Embryonic facial prominence (tissue), 1 donor: ENCODE measurements at regions not wholly inside any gene's neighbourhood (a gene's known extent, or its start where the extent isn't known, plus 50 kb on each side); places are given as distances from the start of the nearest gene placed in this dataset.

Source experiments
- DNase-seq: peaks from one replicate; pipeline ENCODE4 v3.0.0-alpha.2; 2016; ENCODE audit errors: extremely low spot score

DNA sequence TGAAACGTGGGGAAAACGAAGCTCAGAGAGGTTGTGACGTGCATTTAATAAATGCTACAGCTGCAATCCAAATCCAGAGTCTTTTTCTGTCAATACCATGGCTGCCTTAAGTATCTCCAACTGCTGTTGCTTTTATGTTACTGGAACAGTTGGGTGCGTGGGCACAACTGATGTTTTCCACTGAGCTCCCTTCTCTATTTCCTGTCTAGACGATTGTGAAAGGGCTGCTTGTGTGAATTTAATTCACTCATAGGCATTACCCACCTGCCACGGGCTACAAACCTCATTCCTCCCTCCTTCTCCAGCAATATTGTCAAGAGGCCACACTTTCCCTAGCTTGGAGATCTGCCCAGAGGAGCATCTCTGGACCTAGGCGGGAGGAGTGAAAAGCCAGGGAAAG lies 526.0 kb downstream of the MID1IP1 start:
- DNase-seq, result no peak

DNA sequence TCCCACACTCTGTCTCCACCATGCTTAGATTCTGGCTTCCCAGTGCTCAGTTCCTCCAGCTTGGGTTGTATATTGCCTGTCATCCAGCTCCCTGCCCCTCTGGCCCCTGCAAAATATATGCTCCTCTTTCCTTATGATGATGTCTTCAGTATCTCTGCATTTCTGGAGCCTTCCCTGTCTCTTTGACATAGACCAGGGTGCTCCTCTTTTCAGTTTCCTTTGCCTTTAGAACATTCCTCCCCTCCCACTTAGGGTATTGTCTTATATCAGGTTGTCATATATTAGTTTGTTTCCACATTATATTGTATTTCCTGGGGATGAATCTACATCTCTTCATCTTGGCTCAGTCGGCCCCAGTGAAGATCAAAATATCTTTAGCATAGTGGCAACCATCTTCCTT lies 526.4 kb downstream of the MID1IP1 start:
- DNase-seq, result no peak

DNA sequence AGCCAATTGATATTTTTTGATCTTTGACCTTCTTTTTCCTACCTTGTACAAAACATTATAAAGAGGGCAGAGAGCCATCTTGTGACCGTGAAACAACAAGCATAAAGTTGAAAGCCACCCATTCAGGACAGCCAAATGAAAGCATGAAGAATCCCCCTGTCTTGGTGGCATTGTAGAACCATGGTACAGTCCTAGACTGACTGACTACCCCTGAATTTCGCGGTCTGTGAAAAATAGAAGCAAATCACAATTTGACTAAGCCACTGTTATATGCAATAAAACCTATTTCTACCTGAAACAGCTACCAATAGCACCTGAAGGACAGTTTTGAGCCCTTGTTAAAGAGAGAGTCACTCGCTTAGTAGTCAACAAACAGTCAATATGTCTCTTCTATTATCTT lies 527.4 kb downstream of the MID1IP1 start:
- no peak for DNase-seq

DNA sequence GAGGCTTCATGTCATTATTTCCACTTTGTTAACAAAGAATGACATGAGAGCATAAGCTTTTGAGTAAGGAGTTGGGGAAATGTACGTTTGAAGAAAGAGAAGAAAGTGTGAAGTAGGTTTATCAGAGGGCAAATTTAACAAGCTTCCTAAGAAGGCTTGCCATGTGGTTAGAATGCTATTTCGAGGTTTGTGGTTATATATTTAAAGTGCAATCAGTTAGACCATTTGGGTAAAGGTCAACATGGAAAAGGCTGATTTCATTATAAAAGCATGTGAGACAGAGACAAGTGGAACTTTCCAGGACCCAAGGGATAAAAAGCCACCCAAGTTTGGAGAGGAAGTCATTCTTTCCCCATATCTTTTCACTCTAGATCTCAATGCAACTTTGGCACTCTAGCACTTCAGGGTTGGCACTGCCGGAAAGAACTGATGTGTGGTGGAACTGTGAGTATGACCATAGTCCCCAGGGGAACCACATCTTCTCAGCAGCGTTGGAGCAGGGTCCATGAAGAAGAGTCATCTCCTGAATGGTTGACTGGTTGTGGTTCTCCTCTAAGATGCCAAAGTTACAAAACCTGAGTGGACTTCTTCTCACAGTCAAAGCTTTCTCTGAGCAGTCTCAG lies 529.9 kb downstream of the MID1IP1 start:
- DNase-seq, result no peak

DNA sequence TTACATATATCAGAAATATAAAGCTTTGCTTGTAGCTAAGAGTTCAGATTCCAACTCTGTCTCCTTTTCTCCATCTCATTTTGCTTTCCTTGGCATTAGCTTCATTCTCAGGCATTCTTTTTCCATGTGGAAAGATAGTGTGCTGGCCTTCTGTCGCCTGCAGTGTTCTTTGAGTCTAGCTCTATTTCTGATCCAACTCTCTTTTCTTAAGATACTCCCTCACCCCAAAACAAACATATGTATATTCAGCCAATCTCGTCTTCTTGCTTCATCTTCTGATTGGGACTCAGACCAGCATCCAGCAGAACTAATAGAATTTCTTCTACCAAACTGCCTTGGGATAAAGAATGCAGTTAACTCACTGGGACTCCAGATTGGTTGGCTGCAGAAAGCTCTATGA lies 532.2 kb downstream of the MID1IP1 start:
- no peak for DNase-seq

DNA sequence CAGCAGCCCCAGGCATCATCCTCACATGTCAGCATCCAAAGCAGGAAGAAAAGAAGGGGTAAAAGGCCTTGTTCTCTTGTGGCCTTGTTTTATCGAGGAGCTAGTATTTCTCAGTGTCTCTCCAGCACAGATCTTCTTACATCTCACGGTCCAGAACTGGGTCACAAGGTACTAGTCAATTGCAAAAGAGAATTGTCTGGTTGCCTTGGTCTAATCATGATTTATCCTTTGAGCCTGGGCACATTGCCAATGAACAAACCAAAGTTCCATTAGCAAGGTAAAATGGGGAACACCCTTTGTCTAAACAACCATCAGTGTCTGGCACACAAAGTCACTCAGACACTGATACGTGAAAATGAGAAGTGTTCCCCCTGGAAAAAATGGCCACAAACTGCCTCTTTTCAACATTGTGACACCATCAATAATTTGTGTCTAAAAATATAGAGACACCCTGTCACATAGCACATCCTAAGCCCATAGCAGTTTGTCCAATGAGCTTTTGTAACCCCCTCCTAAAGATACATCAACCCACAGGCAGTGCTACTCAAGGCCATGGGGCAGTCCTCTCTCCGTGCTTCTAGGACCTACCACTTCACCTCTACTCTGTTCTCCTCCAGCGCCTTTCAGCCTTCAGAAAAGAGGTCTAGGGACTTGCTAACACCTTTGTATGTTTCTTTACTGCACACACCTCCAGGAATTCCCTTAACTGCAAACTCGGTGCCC lies 534.4 kb downstream of the MID1IP1 start:
- no peak for DNase-seq

DNA sequence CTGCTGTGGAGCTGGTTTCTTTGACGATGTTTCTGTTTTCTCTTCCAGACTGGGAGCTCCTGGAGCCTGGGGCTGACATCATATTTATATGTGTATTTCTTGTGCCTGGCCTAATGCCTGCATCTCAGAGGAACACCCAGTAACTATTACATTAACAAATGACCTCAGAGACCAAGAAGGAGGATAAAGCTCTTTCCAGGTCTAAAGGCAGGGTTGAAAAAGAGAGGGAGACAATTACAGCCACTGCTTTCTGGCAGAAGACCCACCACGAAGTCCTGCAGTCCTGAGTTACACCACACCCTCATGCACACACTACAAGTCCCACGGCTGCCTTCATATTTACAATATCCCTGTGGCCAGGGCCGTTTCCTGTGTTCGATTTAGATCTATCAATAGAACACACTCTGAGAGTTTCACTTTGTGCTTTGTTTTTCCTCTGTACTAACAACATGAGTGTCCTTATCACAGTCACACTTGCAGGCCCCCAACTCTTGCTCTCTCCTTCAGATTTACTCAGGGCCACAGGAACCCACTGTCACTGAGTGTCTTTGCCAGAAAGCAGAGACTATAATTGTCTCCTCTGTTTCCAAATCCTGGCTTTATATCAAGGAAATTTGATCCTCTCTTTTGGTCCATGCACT lies 535.5 kb downstream of the MID1IP1 start:
- DNase-seq, result no peak

DNA sequence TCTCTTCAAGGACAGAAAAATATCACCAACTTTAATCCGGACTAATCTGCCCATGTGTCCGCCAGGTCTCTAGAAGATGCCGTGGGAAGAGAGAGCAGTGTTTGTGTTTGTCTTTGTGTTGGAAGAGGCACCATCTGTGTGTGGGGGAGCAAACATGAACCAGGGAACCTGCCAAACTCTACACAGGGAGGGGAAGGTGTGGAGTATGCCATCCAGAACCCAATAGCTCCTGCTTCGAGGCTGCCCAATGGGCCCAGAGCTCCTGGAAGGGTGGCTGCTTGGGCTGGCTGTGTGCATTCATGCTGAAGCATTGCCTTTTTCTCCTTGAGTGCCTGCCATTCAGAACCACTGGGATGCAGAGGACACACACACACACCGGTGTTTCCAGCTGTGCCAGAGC lies 536.2 kb downstream of the MID1IP1 start:
- DNase-seq, result no peak

DNA sequence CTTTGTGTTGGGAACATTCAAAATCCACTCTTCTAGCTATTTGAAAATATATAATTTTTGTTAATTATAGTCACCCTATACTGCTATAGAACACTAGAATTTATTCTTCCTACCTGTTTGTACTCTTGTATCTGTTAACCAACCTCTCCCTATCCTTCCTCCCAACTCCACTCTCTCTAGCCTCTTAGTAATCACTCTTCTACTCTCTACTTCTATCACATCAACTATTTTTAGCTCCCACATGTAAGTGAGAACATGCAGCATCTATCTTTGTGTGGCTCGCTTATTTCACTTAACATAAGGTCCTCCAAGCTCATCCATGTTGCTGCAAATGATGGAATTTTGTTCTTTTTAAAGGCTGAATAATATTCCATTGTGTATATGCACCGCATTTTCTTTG lies 537.3 kb downstream of the MID1IP1 start:
- no peak for DNase-seq

DNA sequence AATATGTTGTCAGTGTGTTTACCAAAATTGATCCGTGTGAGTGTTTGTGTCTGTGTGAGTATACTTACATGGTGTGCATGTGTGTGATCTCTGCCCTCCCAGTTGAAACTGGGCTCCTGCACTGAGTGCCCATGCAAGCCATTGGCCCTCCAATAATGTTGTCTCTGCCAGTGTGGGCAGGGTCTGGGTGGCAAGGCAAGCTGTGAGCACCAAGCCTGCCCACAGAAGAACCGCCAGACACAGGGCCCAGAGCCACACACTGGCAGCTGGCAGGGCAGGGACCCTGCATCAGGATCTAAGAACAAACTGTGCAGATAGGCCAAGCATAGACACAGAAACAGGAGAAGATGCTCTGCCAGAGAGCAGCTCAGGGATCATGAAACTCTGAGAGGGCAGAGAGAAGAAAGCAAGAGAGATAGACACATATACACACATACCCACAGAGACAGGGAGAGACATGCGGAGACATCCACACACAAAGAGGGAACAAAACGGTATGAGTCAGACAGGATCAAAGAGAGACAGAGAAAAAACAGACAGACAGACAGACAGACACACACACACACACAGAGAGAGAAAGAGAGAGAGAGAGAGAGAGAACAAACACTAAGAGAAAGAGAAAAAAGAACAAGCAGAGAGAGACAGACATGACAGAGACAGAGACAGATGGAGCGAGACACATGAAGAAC lies 555.0 kb downstream of the MID1IP1 start:
- DNase-seq, result no peak

DNA sequence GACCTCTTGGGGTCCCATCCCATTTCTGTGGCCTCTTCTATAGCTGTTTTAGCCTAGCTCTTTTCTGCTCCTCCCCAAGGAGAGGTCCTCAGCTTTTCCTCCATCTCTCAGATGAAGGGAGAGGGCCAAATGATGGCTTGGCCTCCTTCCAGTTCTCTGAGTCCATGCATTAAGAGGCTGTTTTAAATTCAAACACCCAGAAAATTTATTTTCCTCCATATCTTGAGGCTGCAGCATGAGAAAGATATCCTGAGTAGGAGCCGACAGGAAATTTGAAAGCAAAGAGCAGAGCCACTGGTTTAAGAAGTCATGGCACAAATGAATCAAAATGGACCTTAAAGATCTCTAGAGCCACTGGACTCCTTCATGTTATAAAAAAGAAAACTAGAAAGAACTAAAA lies 558.8 kb downstream of the MID1IP1 start:
- DNase-seq, result no peak

DNA sequence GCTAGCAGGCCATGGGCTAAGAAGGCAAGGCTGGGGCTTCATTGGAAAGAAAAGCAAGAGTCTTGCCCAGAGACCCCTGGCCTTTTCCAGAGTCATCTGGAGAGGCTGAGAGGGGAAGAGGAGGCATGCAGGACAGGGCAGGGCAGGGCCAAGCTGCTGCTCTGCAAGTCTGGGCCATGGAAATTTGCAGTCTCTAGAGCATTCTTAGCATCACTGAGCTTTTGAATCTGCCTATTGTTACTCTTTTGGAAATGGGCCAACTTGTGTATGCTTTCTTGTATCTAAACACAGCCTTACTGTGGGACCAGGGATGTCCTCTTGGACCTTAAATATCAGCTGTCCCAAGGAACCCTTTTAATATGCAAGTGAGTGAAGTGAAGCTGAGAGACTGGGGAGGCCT lies 560.5 kb downstream of the MID1IP1 start:
- no peak for DNase-seq

DNA sequence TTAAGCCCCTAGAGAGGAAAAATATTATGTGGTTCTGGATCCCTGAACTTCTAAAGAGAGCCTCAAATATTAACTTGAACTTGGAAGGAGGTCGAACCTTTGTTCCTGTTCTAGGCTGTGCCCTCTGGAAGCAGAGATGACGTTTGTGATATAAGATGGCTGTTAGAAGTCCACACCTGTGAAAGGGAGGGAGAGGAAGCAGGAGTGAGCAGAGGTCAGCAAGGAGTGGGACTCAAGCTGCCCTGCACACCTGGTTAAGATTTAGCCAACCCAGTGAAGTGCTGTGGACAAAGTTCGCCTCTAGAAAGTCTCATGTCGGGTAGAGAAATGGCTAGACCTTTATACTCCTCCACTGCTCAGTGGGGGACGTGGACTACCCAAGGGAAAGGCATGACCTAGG lies 566.2 kb downstream of the MID1IP1 start:
- DNase-seq, result no peak

DNA sequence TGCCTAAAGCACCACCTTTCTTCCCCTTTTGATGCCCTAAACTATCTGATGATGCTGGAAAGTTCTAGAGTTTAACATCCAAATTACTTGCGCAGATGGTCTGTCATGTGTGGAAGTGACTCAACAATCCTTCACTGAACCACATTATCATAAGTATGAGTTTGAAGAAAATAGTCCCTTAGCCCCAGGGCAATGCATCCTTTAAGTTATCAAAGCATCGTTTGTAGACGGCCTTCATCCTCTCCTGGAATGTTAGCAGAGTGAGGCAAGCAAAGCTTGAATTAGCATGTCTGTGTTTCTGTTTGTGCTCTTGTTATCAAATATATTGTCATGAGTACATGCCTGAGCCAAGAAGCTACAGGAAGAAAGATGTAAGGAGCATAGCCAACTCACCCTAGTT lies 570.9 kb downstream of the MID1IP1 start:
- DNase-seq, result no peak

DNA sequence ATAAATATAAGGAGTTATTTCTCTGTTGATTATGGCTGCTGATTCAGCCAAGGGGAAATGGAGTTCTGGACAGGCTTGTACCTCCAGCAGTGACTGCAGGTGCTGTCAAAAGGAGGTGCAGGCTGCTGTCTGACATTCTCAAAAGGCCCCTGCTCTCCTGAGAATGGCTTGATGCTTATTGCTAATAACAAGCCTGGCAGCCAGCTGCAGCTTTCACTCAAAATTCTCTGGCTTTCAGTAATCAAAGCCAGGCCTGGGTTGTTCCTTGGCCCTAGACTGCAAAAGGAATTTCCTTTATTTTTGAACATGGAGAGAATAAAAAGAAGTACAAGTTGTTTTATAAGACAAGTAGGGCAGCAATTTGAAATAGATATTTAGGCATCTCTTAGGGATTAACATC lies 575.9 kb downstream of the MID1IP1 start:
- DNase-seq, result peak; percentile 28

DNA sequence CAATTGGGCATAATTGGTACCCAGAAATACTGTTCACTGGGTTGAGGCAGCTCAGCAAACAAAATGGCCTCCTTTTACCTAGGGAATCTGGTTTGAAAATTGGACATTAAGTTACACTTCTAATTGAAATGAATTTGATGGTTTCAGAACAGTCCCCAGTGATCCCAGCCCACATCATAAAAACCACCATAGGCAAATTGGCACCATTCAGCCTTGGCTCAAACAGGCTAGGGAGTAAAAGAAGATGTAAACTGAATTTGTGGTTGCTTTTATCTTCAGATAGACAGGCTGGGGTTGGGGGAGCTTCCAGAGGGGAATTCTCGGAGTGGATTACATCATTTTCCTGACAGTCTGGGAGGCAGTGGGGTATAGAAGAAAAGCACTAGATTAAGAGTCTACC lies 576.5 kb downstream of the MID1IP1 start:
- no peak for DNase-seq

DNA sequence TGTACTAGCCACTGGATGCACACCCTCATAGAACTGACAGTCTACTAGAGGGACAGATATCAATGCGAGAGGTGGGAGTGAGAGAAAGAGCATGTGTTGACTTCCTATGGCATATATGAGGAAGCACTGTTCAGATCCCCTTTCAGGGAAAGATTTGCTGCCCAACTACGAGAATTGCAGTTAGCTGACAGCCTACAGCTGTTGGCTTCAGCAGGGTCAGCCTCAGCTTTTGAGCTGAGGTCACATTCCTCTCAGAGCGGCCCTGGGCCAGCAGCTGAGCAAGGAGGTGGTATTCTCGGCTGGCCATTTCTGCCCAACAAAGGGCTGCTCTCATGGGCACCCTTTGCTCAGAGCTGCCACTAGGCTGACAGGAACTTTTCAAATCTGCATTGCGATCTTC lies 580.2 kb downstream of the MID1IP1 start:
- no peak for DNase-seq

DNA sequence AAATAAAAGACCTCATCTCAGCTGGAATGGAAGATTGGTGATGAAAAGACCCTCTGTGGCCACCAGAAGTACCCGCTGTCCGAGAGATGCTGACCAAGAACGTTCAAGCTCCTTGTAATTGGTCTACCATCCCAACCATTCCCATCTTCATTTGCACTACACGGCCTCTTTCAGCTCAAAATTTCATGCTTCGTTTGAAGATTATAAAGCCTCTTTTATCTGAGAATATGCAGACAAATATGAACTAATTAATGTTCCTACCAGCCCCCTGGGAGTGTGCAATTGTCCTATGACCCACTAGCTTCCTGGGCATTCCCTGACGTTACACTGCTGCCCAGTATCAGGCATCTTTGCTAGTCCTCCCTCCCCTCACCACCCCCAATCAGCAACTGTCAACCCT lies 583.7 kb downstream of the MID1IP1 start:
- no peak for DNase-seq

DNA sequence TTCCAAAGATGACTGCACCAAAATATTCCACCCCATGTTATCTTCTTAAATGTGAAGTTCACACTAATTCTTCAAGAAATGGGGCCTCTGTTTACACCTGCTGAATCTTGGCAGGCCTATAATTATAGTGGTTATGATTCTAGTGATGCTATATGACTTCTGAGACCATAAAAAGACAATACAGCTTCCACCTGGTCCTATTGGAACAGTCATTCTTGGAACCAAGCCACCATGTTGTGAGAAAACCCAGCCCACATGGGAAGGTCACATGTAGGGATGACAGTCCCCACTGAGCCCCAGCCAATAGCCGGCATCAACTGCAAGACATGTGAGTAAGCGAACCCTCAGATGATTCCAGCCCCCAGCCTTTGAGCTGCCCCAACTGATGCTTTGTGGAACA lies 587.5 kb downstream of the MID1IP1 start:
- DNase-seq, result no peak

DNA sequence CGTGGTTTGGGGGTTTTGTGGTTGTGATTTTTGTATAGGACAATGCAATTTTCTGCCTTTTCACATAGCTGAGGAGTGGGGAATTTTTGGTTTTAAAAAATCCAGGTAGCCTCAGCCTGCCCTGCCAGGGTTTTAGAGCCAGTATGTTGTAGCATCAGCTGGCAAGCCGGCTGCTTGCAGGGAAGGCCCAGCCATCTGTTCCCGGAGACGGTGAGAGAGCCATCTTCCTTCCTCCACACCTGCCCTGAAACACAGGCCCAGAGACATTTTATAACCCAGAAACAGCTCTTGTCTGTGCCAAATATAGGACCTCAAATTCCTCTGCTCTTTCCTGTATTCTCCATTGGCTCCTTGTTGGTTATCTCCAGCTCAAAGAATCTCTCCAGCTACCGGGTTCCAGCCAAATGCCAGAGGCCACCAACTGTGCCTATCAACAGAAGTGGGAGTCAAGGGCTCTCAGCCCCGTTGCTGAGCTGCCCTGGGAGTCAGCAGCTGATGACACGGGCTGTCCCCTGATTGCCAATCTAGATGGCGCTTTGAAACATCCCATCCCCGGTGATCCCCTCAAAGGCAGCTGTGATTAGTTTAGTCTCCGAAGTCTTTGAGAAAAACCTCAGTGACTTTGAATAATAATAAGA lies 595.2 kb downstream of the MID1IP1 start:
- DNase-seq, result no peak

DNA sequence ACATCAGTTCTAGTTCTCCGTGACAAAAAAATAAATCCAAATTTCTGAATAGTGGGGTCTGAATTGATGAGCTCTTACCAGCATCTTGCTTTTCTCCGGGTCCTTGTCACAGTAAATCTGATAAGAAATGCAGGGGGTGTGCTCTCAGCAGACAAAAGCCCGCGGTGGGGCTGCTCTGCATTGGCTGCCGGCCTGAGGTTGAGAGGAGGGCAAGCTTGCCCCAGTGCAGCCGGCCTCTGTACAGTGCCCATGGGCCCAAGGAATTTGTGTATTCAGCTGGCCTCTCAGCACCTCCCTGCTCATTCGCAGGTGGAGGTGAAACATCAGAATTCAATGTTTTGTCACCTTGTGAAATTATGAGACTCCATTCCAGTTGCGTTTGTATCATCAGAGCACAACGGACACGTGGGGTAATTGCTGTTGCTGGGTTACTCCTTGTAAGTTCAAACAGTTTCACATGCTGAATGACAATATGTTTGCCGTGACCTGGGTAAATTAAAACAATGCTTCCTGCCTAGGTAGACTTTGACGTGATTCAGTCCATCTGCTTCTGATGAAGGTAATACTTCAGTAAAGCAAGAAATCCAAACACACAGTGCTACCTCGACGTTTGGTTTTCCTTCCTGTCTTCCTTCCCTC lies 596.4 kb downstream of the MID1IP1 start:
- no peak for DNase-seq
